HCT116 (cell line): ENCODE measurements at regions not wholly inside any gene's neighbourhood (a gene's known extent, or its start where the extent isn't known, plus 50 kb on each side); places are given as distances from the start of the nearest gene placed in this dataset.

Experiments
- ATAC-seq: fragments of 200-7000 bp; cut with Tn5 transposase; 2 replicates; pipeline ENCODE4 v1.9.1; 2020; ENCODE audit warnings: mild to moderate bottlenecking, moderate library complexity
- BruUV-seq: library from RNA; stranded (reverse); fragments of 400-500 nt; replicated peaks from 2 replicates; lab custom pipeline; 2021; lab: Mats Ljungman, UMichigan
- CTCF ChIA-PET: fragments of 300-600 bp; sonication (Branson Sonifier 250); formaldehyde crosslinking; loops from one replicate; lab custom pipeline; 2021; ENCODE audit warnings: antibody characterized with exemption; lab: Charles Lee
- POLR2A ChIA-PET: fragments of 300-600, 350-600 bp; sonication (Branson Sonifier 250); formaldehyde crosslinking; loops from one replicate; lab custom pipeline; 2021; ENCODE audit warnings: antibody characterized with exemption; lab: Charles Lee
- RAD21 ChIA-PET, 2 experiments: fragments of 300-600 bp; sonication (Branson Sonifier 250); formaldehyde crosslinking; loops; one replicate each; lab custom pipeline; 2023; ENCODE audit warnings: low total read pairs in 2 of 2; ENCODE audit not compliant: uncharacterized antibody in 2 of 2, unreplicated experiment in 2 of 2, low non-redundant PET in 1 of 2; lab: Charles Lee
- DNase-seq: peaks from one replicate; pipeline ENCODE4 v3.0.0-alpha.2; 2010; ENCODE audit warnings: low read depth, low spot score
- H2AFZ ChIP-seq: fragments of 200-600 bp; shearing (Covaris generic), sonication (generic); 2 replicates; pipeline ENCODE4 v1.6.1; 2017; ENCODE audit warnings: low read depth, mixed run types, mixed read lengths, antibody characterized with exemption, low read length; ENCODE audit not compliant: poor library complexity, severe bottlenecking
- H3K27ac ChIP-seq: 2 replicates; pipeline ENCODE4 v1.5.1; 2012; ENCODE audit warnings: low read depth, low read length
- H3K27me3 ChIP-seq: fragments of 200-600 bp; sonication (generic); 2 replicates; pipeline ENCODE4 v1.6.1; 2016; ENCODE audit warnings: mixed run types, low read length, mixed read lengths; ENCODE audit not compliant: insufficient read depth
- H3K36me3 ChIP-seq, 2 experiments: fragments of 200-500 bp in 1 of 2; fragments of 200-600 bp in 1 of 2; sonication (Bioruptor generic) in 1 of 2; sonication (generic) in 1 of 2; 2 replicates each; pipeline versions ENCODE4 v1.5.1 to v1.6.1; 2014 to 2016; ENCODE audit warnings: low read length in 2 of 2, inconsistent platforms in 1 of 2, mixed read lengths in 1 of 2, mixed run types in 1 of 2; ENCODE audit not compliant: insufficient read depth in 2 of 2, control insufficient read depth in 1 of 2
- H3K4me1 ChIP-seq, 2 experiments: fragments of 200-600 bp in 1 of 2; sonication (generic) in 1 of 2; 2 replicates each; pipeline versions ENCODE4 v1.5.1 to v1.6.1; 2012 to 2017; ENCODE audit warnings: low read length in 2 of 2, inconsistent platforms in 1 of 2, mild to moderate bottlenecking in 1 of 2, mixed read lengths in 1 of 2, mixed run types in 1 of 2, moderate library complexity in 1 of 2; ENCODE audit not compliant: insufficient read depth in 2 of 2, control insufficient read depth in 1 of 2
- H3K4me2 ChIP-seq: fragments of 200-600 bp; sonication (generic); 2 replicates; pipeline ENCODE4 v1.6.1; 2017; ENCODE audit warnings: mixed run types, low read length, mixed read lengths
- H3K4me3 ChIP-seq, 2 experiments: fragments of 200-600 bp in 1 of 2; sonication (generic) in 1 of 2; replicated peaks in 1 of 2; 2 replicates each; pipeline ENCODE4 v1.5.1; 2011 to 2016; ENCODE audit warnings: low read length in 2 of 2, control low read depth in 1 of 2, low read depth in 1 of 2, mild to moderate bottlenecking in 1 of 2, mixed read lengths in 1 of 2, mixed run types in 1 of 2
- H3K79me2 ChIP-seq: fragments of 200-600 bp; sonication (generic); 2 replicates; pipeline ENCODE4 v1.6.1; 2017; ENCODE audit warnings: mild to moderate bottlenecking, mixed run types, low read length, moderate library complexity, mixed read lengths; ENCODE audit not compliant: insufficient read depth
- H3K9ac ChIP-seq: fragments of 200-600 bp; sonication (generic); 2 replicates; pipeline ENCODE4 v1.6.1; 2016; ENCODE audit warnings: low read length, mixed read lengths
- H3K9me2 ChIP-seq: fragments of 200-600 bp; sonication (generic), shearing (Covaris generic); 2 replicates; pipeline ENCODE4 v1.6.1; 2017; ENCODE audit warnings: mixed run types, mild to moderate bottlenecking, moderate library complexity; ENCODE audit not compliant: insufficient read depth
- H3K9me3 ChIP-seq, 2 experiments: fragments of 200-500 bp in 1 of 2; fragments of 200-600 bp in 1 of 2; sonication (Bioruptor generic) in 1 of 2; sonication (generic) in 1 of 2; 2 replicates each; pipeline ENCODE4 v1.6.1; 2014 to 2017; ENCODE audit warnings: low read length in 2 of 2, mixed read lengths in 2 of 2, inconsistent platforms in 1 of 2, low read depth in 1 of 2, mild to moderate bottlenecking in 1 of 2, mixed run types in 1 of 2, moderate library complexity in 1 of 2; ENCODE audit not compliant: control insufficient read depth in 1 of 2, insufficient read depth in 1 of 2
- H4K20me1 ChIP-seq: fragments of 200-600 bp; sonication (generic), shearing (Covaris generic); 2 replicates; pipeline ENCODE4 v1.6.1; 2017; ENCODE audit warnings: mixed run types, mild to moderate bottlenecking, moderate library complexity; ENCODE audit not compliant: insufficient read depth
- EGR1 ChIP-seq: IDR thresholded peaks from 2 replicates; pipeline ENCODE4 v1.6.1; 2012; ENCODE audit warnings: low read depth
- EZH2 ChIP-seq: fragments of 200-600 bp; sonication (generic); IDR thresholded peaks from 2 replicates; pipeline ENCODE4 v1.6.1; 2017; ENCODE audit warnings: antibody characterized with exemption, mixed run types
- FOSL1 ChIP-seq: IDR thresholded peaks from 2 replicates; pipeline ENCODE4 v1.6.1; 2012; ENCODE audit warnings: low read depth
- POLR2AphosphoS5 ChIP-seq: IDR thresholded peaks from 2 replicates; pipeline ENCODE4 v1.6.1; 2011; ENCODE audit warnings: mild to moderate bottlenecking, low read depth, low read length, moderate library complexity
- SIN3A ChIP-seq: IDR thresholded peaks from 2 replicates; pipeline ENCODE4 v1.6.1; 2012; ENCODE audit warnings: low read depth
- TCF7L2 ChIP-seq: IDR thresholded peaks from 2 replicates; pipeline ENCODE4 v1.7.0; 2011; ENCODE audit warnings: borderline replicate concordance, inconsistent platforms; ENCODE audit not compliant: insufficient read depth, insufficient read length; ENCODE audit errors: extremely low read depth
- ZFX ChIP-seq: fragments of 450-650 bp; IDR thresholded peaks from 2 replicates; pipeline ENCODE4 v1.6.1; 2017
- ZNF274 ChIP-seq: fragments of 200-500 bp; sonication (Bioruptor generic); IDR thresholded peaks from 2 replicates; pipeline ENCODE4 v1.6.1; 2014; ENCODE audit warnings: mild to moderate bottlenecking, low read depth, low read length, inconsistent platforms
- intact Hi-C: fragments of 100-400 bp; cut with micrococcal nuclease; formaldehyde crosslinking; loops from 2 replicates; pipeline ENCODE4 v1.10.0; 2022
- TF ChIP-seq, protein P1 (sequence below), 3 experiments: fragments of 200-600 bp in 1 of 3; sonication (generic) in 1 of 3; IDR thresholded peaks in 2 of 3; conservative IDR thresholded peaks in 1 of 3; 2 replicates each; pipeline ENCODE4 v1.5.1; 2012 to 2017; ENCODE audit warnings: low read depth in 2 of 3, low read length in 2 of 3, antibody characterized with exemption in 1 of 3, borderline replicate concordance in 1 of 3, control low read depth in 1 of 3, mild to moderate bottlenecking in 1 of 3, mixed read lengths in 1 of 3, mixed run types in 1 of 3, moderate library complexity in 1 of 3; ENCODE audit not compliant: insufficient read depth in 1 of 3
- TF ChIP-seq, protein P2 (sequence below): IDR thresholded peaks from 2 replicates; pipeline ENCODE4 v1.6.1; 2012; ENCODE audit warnings: low read depth
- TF ChIP-seq, protein P3 (sequence below): IDR thresholded peaks from 2 replicates; pipeline ENCODE4 v1.6.1; 2011; ENCODE audit warnings: mild to moderate bottlenecking, low read length, moderate library complexity; ENCODE audit not compliant: insufficient replicate concordance; ENCODE audit errors: extremely low read depth

GRCh38 chr21:17967319-17967718, 148.2 kb upstream of the C21orf91 start (continued):
- TF ChIP-seq, protein P1, sequence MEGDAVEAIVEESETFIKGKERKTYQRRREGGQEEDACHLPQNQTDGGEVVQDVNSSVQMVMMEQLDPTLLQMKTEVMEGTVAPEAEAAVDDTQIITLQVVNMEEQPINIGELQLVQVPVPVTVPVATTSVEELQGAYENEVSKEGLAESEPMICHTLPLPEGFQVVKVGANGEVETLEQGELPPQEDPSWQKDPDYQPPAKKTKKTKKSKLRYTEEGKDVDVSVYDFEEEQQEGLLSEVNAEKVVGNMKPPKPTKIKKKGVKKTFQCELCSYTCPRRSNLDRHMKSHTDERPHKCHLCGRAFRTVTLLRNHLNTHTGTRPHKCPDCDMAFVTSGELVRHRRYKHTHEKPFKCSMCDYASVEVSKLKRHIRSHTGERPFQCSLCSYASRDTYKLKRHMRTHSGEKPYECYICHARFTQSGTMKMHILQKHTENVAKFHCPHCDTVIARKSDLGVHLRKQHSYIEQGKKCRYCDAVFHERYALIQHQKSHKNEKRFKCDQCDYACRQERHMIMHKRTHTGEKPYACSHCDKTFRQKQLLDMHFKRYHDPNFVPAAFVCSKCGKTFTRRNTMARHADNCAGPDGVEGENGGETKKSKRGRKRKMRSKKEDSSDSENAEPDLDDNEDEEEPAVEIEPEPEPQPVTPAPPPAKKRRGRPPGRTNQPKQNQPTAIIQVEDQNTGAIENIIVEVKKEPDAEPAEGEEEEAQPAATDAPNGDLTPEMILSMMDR (IDR thresholded peaks at IDR 0.05 in 2 of 3, conservative IDR thresholded peaks at IDR 0.05 in 1 of 3; ENCODE audit: borderline replicate concordance in 1 of 3, insufficient read depth in 1 of 3, low read depth in 2 of 3, low read length in 2 of 3) = no peak
- TF ChIP-seq TCF7L2 = no peak

DNA sequence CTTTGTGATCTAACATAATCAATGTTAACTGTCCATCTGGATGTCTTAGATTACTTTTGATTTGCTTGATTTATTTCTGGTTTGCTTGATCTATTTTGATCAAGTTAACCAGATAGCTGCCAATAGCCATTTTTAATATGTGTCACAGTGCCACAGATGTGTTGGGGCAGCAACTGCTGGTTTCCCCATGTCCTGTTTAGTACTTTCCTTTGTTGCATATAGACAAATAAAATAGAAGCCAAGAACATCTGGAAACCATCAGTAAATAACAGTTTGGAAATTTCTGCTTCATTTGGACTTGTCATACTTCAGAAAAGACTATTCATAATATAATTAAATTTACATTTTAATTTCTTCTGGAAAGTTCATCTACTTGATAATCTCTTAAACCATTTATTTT, 145.6 kb upstream of the C21orf91 start:
- ChIA-PET CTCF (no interaction called here), POLR2A (no interaction called here), RAD21 (no interaction called here)
- no peaks in the 10 kb centered on the region for H3K79me2 ChIP-seq
- H4K20me1 ChIP-seq = no peaks in the 10 kb centered on the region
- BruUV-seq = no TSS peak
- TF ChIP-seq FOSL1 (no peak), SIN3A (no peak), ZFX (no peak), TCF7L2 (no peak), EZH2 (no peak), POLR2AphosphoS5 (no peak), ZNF274 (no peak), EGR1 (no peak)
- TF ChIP-seq, protein P2, sequence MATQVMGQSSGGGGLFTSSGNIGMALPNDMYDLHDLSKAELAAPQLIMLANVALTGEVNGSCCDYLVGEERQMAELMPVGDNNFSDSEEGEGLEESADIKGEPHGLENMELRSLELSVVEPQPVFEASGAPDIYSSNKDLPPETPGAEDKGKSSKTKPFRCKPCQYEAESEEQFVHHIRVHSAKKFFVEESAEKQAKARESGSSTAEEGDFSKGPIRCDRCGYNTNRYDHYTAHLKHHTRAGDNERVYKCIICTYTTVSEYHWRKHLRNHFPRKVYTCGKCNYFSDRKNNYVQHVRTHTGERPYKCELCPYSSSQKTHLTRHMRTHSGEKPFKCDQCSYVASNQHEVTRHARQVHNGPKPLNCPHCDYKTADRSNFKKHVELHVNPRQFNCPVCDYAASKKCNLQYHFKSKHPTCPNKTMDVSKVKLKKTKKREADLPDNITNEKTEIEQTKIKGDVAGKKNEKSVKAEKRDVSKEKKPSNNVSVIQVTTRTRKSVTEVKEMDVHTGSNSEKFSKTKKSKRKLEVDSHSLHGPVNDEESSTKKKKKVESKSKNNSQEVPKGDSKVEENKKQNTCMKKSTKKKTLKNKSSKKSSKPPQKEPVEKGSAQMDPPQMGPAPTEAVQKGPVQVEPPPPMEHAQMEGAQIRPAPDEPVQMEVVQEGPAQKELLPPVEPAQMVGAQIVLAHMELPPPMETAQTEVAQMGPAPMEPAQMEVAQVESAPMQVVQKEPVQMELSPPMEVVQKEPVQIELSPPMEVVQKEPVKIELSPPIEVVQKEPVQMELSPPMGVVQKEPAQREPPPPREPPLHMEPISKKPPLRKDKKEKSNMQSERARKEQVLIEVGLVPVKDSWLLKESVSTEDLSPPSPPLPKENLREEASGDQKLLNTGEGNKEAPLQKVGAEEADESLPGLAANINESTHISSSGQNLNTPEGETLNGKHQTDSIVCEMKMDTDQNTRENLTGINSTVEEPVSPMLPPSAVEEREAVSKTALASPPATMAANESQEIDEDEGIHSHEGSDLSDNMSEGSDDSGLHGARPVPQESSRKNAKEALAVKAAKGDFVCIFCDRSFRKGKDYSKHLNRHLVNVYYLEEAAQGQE = no peak
- TF ChIP-seq, protein P3, sequence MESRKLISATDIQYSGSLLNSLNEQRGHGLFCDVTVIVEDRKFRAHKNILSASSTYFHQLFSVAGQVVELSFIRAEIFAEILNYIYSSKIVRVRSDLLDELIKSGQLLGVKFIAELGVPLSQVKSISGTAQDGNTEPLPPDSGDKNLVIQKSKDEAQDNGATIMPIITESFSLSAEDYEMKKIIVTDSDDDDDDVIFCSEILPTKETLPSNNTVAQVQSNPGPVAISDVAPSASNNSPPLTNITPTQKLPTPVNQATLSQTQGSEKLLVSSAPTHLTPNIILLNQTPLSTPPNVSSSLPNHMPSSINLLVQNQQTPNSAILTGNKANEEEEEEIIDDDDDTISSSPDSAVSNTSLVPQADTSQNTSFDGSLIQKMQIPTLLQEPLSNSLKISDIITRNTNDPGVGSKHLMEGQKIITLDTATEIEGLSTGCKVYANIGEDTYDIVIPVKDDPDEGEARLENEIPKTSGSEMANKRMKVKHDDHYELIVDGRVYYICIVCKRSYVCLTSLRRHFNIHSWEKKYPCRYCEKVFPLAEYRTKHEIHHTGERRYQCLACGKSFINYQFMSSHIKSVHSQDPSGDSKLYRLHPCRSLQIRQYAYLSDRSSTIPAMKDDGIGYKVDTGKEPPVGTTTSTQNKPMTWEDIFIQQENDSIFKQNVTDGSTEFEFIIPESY = no peak
- TF ChIP-seq, protein P1 (IDR thresholded peaks at IDR 0.05 in 2 of 3, conservative IDR thresholded peaks at IDR 0.05 in 1 of 3; ENCODE audit: borderline replicate concordance in 1 of 3, insufficient read depth in 1 of 3, low read depth in 2 of 3, low read length in 2 of 3) = no peak
- no peaks in the 10 kb centered on the region for H3K36me3 ChIP-seq
- no peak overlapping the region for H3K4me3 ChIP-seq
- H2AFZ ChIP-seq = no peak overlapping the region
- no peaks in the 10 kb centered on the region for H3K9me2 ChIP-seq
- ATAC-seq (no peak), DNase-seq (no peak)
- intact Hi-C loops = no loop called here
- no peaks in the 10 kb centered on the region for H3K4me1 ChIP-seq
- no peak overlapping the region for H3K4me2 ChIP-seq
- H3K9ac ChIP-seq = no peak overlapping the region
- no peaks in the 10 kb centered on the region for H3K9me3 ChIP-seq
- no peaks in the 10 kb centered on the region for H3K27me3 ChIP-seq
- no peak overlapping the region for H3K27ac ChIP-seq
